K562 (cell line): ENCODE measurements at regions not wholly inside any gene's neighbourhood (a gene's known extent, or its start where the extent isn't known, plus 50 kb on each side); places are given as distances from the start of the nearest gene placed in this dataset.
"Not testable (repeated sequence)": the region's sequence is repeated elsewhere in the genome, so short reads cannot be mapped to it uniquely, and the experiment has no call there.

Experiments
- ESRRA ChIP-seq: fragments of 450-650 bp; IDR thresholded peaks from 2 replicates; pipeline ENCODE4 v1.6.1; 2014; ENCODE audit warnings: low read depth, mild to moderate bottlenecking, moderate library complexity, borderline replicate concordance
- FOXP1 ChIP-seq: sonication (generic); formaldehyde crosslinking; IDR thresholded peaks from 2 replicates; pipeline ENCODE4 v1.8.0; 2022; ENCODE audit warnings: mild to moderate bottlenecking, missing genetic modification reagents
- HDAC2 ChIP-seq: fragments of 450-650 bp; IDR thresholded peaks from 2 replicates; pipeline ENCODE4 v1.6.1; 2016; ENCODE audit warnings: mild to moderate bottlenecking
- HIVEP1 ChIP-seq: fragments of 250-450 bp; sonication (Bioruptor Pico); IDR thresholded peaks from 2 replicates; pipeline ENCODE4 v1.4.0; 2020; ENCODE audit warnings: mild to moderate bottlenecking
- KLF13 ChIP-seq: fragments of 450-650 bp; IDR thresholded peaks from 2 replicates; pipeline ENCODE4 v1.6.1; 2016; ENCODE audit warnings: missing genetic modification characterization, low read depth, mild to moderate bottlenecking, missing compliant biosample characterization, moderate library complexity, borderline replicate concordance
- POLR2AphosphoS5 ChIP-seq: IDR thresholded peaks from 2 replicates; pipeline ENCODE4 v1.6.1; 2011; ENCODE audit warnings: mild to moderate bottlenecking, low read depth, low read length, moderate library complexity; ENCODE audit not compliant: control insufficient read depth, insufficient read depth
- STAT5B ChIP-seq: fragments of 250-450 bp; sonication (Bioruptor Pico); IDR thresholded peaks from 2 replicates; pipeline ENCODE4 v1.8.0; 2021; ENCODE audit warnings: mild to moderate bottlenecking, inconsistent platforms

DNA sequence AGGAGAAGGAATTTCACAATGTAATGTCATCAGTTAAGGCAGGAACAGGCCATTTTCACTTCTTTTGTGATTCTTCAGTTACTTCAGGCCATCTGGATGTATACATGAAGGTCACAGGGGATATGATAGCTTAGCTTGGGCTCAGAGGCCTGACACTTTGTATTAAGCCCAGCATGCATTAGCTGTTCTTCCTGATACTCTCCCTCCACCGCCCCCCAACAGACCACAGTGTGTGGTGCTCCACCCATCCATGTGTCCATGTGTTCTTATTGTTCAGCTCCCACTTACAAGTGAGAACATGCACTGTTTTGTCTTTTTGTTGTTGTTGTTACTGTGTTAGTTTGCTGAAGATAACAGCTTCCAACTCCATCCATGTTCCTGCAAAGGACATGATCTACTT lies 1453.4 kb downstream of the FAM181B start:
- not testable (repeated sequence) for TF ChIP-seq POLR2AphosphoS5; KLF13 (tag); HDAC2; ESRRA; STAT5B; FOXP1; HIVEP1
